Urothelium cell line (cell line): ENCODE measurements at regions not wholly inside any gene's neighbourhood (a gene's known extent, or its start where the extent isn't known, plus 50 kb on each side); places are given as distances from the start of the nearest gene placed in this dataset.
"Not testable (repeated sequence)": the region's sequence is repeated elsewhere in the genome, so short reads cannot be mapped to it uniquely, and the experiment has no call there.

ENCODE experiments used
- DNase-seq: peaks from one replicate; pipeline ENCODE4 v3.0.0; 2011; ENCODE audit warnings: low spot score, mixed read lengths
- FAIRE-seq: peaks from 2 replicates; lab custom pipeline; 2011; peaks lifted over from hg19 to GRCh38; lab: Jason Lieb, UNC

GRCh38 chr1:244291236-244292201, 160.2 kb downstream of the ADSS2 start:
- FAIRE-seq: no peak
- no peak for DNase-seq

- FAIRE-seq: no peak
- no peak for DNase-seq
Observed at GRCh38 chr1:244294599-244295224, 157.0 kb downstream of the ADSS2 start.

GRCh38 chr1:244296003-244296402, 155.7 kb downstream of the ADSS2 start:
- FAIRE-seq (no peak), DNase-seq (no peak)

- FAIRE-seq: no peak
- DNase-seq: no peak
Observed at GRCh38 chr1:244296447-244296846, 155.3 kb downstream of the ADSS2 start.

GRCh38 chr1:244297087-244297486, 154.6 kb downstream of the ADSS2 start:
- no peak for DNase-seq
- FAIRE-seq: no peak

GRCh38 chr1:244297616-244298015, 154.1 kb downstream of the ADSS2 start:
- DNase-seq: no peak
- no peak for FAIRE-seq

- FAIRE-seq, DNase-seq: not testable (repeated sequence)
Observed at GRCh38 chr1:244300029-244300375, 151.7 kb downstream of the ADSS2 start.

- DNase-seq (no peak), FAIRE-seq (no peak)
Observed at GRCh38 chr1:244301595-244302130, 150.0 kb downstream of the ADSS2 start.

- peak; percentile 17 for FAIRE-seq
- peak; percentile 80 for DNase-seq
Observed at GRCh38 chr1:244302876-244303609, 148.7 kb downstream of the ADSS2 start.

GRCh38 chr1:244303610-244303969, 148.1 kb downstream of the ADSS2 start:
- no peak for FAIRE-seq

GRCh38 chr1:244304156-244304555, 147.6 kb downstream of the ADSS2 start:
- no peak for FAIRE-seq
- DNase-seq: no peak

More at GRCh38 chr1:244303610-244303969, 148.1 kb downstream of the ADSS2 start:
- no peak for DNase-seq

GRCh38 chr1:244304656-244305055, 147.1 kb downstream of the ADSS2 start:
- no peak for FAIRE-seq
- no peak for DNase-seq

- FAIRE-seq (no peak), DNase-seq (no peak)
Observed at GRCh38 chr1:244305776-244306341, 145.8 kb downstream of the ADSS2 start.

- FAIRE-seq (no peak), DNase-seq (no peak)
Observed at GRCh38 chr1:244306544-244306943, 145.2 kb downstream of the ADSS2 start.

GRCh38 chr1:244309191-244309590, 142.5 kb downstream of the ADSS2 start:
- FAIRE-seq, DNase-seq: not testable (repeated sequence)

- FAIRE-seq (no peak), DNase-seq (no peak)
Observed at GRCh38 chr1:244311784-244312532, 139.8 kb downstream of the ADSS2 start.

GRCh38 chr1:244313346-244313745, 138.4 kb downstream of the ADSS2 start:
- FAIRE-seq: no peak
- DNase-seq: no peak

GRCh38 chr1:244314921-244315559, 136.7 kb downstream of the ADSS2 start:
- no peak for DNase-seq
- FAIRE-seq: no peak

- DNase-seq: no peak
- no peak for FAIRE-seq
Observed at GRCh38 chr1:244315996-244316395, 135.7 kb downstream of the ADSS2 start.

- FAIRE-seq (no peak), DNase-seq (no peak)
Observed at GRCh38 chr1:244316407-244316806, 135.3 kb downstream of the ADSS2 start.
